G401 (cell line): ENCODE measurements at regions not wholly inside any gene's neighbourhood (a gene's known extent, or its start where the extent isn't known, plus 50 kb on each side); places are given as distances from the start of the nearest gene placed in this dataset.

Source experiments
- DNase-seq: peaks from one replicate; pipeline ENCODE4 v3.0.0-alpha.2; 2015; ENCODE audit warnings: low spot score
- in situ Hi-C: cut with HindIII; loops from 2 replicates; pipeline ENCODE4 v1.10.0; 2016; ENCODE audit warnings: low sequenced_read_pairs, mixed read lengths

GRCh38 chr4:29243851-29244250 lies 1476.3 kb upstream of the PCDH7 start:
- in situ Hi-C loops, result no loop called here
- no peak for DNase-seq

- in situ Hi-C loops, result no loop called here
- DNase-seq, result no peak
These were observed 1460.6 kb upstream of the PCDH7 start for GRCh38 chr4:29259556-29259955.

GRCh38 chr4:29262986-29263385 lies 1457.2 kb upstream of the PCDH7 start:
- in situ Hi-C loops, result no loop called here
- no peak for DNase-seq

- in situ Hi-C loops, result no loop called here
- DNase-seq, result no peak
These were observed 1444.0 kb upstream of the PCDH7 start for GRCh38 chr4:29276150-29276549.

- in situ Hi-C loops, result no loop called here
- DNase-seq, result no peak
These were observed 1442.8 kb upstream of the PCDH7 start for GRCh38 chr4:29277381-29277780.

DNA sequence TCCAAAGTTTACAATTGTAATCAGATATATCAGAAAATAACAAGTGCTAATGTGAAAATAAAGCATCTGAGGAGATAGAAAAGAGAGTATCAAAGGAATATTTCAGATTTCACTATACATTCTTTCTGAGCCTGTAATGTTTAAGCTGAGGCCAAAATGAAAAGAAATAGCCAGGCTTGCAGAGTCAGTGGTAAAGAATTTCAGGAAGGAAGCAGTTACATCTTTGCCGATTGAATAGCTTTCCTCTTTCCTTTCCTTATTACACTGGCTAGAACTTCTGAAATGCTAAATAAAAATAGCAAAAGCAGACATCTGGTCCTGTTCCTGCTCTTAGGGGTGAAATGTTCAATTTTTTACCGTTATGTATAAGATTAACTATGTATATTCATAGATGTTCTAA lies 1441.6 kb upstream of the PCDH7 start:
- DNase-seq, result no peak
- in situ Hi-C loops, result no loop called here

DNA sequence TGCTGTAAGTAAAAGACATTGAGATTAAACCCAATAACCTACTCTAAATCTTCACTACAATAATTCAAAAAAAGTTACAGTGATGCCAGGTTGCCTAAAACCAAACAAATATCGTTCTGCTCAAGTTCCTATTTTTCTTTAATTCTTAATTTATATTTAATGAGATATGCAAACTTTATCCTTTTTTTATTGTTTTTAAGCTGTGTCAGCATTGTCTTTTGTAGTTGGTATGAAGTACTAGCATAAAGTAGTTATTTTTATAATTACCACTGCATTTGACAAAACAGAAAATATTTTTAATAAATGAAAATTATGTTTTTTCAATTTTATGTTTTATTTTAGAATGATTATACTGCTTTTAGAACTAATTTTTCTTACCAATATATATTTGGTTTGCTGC lies 1431.1 kb upstream of the PCDH7 start:
- in situ Hi-C loops, result no loop called here
- DNase-seq, result no peak

DNA sequence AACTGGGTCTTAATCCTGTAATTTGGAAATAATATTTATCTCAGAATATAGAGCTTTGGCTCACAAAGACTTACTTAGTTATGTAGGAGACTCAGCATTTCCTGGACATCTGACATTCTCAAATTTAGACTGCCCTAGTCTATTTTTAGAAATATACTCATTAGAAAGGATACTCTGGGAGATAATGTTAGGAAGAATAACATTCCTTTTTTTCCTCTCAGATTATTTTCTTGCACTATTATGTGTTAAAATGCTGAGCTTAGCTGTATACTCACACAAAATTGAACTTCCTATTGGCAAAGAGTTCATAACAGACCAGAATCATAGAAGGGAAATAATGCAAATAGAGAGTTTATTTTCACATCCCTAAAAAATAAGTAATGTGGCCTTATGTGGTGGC lies 1424.9 kb upstream of the PCDH7 start:
- in situ Hi-C loops, result no loop called here
- no peak for DNase-seq

DNA sequence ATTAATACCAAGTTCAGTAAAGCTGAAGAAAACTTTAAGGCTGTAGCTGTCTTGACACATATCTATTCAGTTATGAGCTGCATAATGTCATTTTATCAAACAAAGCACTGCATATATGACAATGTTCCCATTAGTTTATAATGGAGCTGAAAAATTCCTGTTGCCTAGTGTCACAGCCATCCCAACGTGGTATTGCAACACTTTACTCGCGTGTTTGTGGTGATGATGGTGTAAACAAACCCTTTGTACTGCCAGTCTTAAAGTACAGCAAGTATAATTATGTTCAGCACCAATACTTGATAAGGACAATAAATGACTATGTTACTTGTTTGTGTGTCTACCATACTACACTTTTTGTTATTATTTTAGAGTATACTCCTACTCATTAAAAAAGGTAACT lies 1415.6 kb upstream of the PCDH7 start:
- in situ Hi-C loops, result no loop called here
- DNase-seq, result no peak

DNA sequence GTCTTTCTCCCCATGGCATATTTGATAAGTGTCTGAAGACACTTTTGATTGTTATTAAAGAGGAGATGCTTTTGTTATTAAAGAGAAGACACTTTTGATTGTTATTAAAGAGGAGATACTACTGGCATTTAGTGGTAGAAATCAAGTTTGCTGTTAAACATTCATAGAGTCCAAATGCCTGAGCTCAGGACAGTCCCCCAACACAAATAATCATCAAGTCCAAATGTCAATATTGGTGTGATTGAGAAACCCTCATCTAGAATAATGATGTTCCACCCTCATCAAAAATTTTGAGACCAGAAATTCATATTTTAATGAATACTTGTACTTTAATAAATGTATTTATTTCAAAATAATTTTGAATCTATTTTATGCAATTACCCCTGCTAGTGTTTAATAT lies 1412.9 kb upstream of the PCDH7 start:
- in situ Hi-C loops, result no loop called here
- no peak for DNase-seq

- no peak for DNase-seq
- in situ Hi-C loops, result no loop called here
These were observed 1412.4 kb upstream of the PCDH7 start for GRCh38 chr4:29307755-29308154.

DNA sequence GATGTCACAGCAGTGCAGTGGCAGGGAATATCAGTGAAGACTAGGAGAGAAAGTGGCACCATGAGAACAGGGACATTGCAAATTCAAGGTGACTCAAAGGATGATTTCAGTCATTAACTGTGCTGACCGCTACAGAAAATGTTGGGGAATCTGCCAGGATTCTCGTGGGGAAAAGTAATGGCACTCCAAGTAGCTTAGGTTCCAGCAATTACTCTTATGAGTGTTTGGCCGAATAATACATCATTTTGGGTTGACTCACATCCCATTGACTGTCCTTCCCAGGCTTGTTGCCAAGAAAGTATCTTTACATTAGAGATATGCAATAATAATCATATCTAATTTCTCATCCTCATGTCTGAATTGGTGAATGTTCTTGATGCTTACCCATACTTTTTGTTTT lies 1411.1 kb upstream of the PCDH7 start:
- no peak for DNase-seq
- in situ Hi-C loops, result no loop called here

DNA sequence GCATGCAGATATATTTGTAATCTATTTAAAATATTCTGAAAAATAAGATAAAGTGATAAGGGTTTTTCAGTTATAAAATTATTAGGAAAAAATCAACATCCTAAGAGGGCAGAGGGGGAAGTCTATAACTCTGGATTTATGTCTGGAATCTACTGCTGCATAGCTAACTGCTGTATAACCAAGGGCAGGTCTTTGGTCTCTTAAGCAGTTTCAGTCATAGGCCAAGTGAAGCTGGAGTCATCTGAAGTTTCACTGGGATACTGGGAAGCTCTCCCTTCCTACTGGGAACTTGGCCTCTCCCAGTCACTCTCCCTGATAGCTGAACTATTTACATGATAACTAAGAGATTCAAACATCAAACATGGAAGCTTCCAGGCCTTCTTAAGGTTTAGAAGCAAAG lies 1409.9 kb upstream of the PCDH7 start:
- in situ Hi-C loops, result no loop called here
- no peak for DNase-seq

GRCh38 chr4:29311247-29311646 lies 1408.9 kb upstream of the PCDH7 start:
- in situ Hi-C loops, result no loop called here
- no peak for DNase-seq

DNA sequence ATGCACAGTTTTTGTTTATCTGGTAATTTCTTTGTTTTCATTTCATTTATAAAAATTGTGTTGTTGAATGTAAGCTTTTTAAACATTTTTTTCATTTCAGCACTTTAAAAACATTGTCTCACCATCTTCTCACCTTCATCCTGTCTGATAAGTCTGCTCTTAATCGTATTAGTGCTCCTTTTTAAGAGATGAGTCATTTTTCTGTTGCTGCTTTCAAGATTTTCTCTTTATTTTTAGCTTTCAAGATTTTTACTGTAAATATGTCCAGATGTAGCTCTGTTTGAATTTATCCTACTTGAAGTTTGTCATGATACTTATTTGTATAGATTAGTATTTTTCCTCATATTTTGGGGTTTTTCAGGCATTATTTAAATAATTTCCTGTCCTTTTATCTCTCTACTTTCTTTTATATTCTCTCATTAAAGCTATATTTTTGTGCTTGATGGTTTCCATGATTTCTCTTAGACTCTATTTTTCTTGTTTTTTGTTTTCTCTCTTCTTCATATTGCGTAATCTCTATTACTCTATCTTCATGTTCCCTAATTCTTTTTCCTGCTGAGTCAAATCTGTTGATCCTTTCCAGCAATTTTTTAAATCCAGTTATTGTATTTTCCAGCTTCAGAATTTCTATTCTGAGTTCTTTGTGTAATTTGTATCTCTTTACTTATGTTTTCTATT lies 1400.4 kb upstream of the PCDH7 start:
- no peak for DNase-seq
- in situ Hi-C loops, result no loop called here

- in situ Hi-C loops, result no loop called here
- no peak for DNase-seq
These were observed 1399.1 kb upstream of the PCDH7 start for GRCh38 chr4:29320947-29321620.

- no peak for DNase-seq
- in situ Hi-C loops, result no loop called here
These were observed 1394.2 kb upstream of the PCDH7 start for GRCh38 chr4:29326004-29326403.

GRCh38 chr4:29326816-29327215 lies 1393.4 kb upstream of the PCDH7 start:
- DNase-seq, result no peak
- in situ Hi-C loops, result no loop called here

- in situ Hi-C loops, result no loop called here
- no peak for DNase-seq
These were observed 1383.3 kb upstream of the PCDH7 start for GRCh38 chr4:29336861-29337260.

GRCh38 chr4:29372971-29373370 lies 1347.2 kb upstream of the PCDH7 start:
- in situ Hi-C loops, result no loop called here
- no peak for DNase-seq

DNA sequence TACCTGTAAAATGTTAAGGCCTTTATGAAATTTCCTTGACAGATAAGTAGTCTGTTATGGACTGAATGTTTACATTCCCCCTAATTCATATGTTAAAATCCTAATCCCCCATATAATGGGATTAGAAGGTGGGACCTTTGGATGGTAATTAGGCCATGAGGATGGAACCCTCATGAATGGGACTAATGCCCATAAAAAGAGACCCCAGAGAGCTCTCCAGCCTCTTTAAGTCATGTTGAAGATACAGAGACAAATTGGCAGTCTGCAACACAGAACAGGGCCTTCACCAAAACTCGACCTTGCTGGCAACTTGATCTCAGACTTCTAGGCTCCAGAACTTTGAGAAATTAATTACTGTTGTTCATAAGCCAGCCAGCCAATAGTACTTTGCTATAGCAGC lies 1344.5 kb upstream of the PCDH7 start:
- in situ Hi-C loops, result no loop called here
- DNase-seq, result no peak
